Tibial nerve (tissue), 4 donors: ENCODE measurements at regions not wholly inside any gene's neighbourhood (a gene's known extent, or its start where the extent isn't known, plus 50 kb on each side); places are given as distances from the start of the nearest gene placed in this dataset.
"Not testable (repeated sequence)": the region's sequence is repeated elsewhere in the genome, so short reads cannot be mapped to it uniquely, and the experiment has no call there.

Source experiments
- DNase-seq, 2 donors: peaks; one replicate each; pipeline ENCODE4 v3.0.0-alpha.2; 2019; ENCODE audit warnings: low spot score in 2 of 2
- H3K27ac ChIP-seq, 4 donors: fragments of 200-600 bp; sonication (generic) in 3 of 4; one replicate each; pipeline ENCODE4 v1.5.1; 2017 to 2019; ENCODE audit warnings: mild to moderate bottlenecking in 1 of 4
- H3K27me3 ChIP-seq, 2 donors: fragments of 200-600 bp; sonication (generic) in 1 of 2; one replicate each; pipeline versions ENCODE4 v1.5.1 to v1.6.0; 2017 to 2019
- H3K36me3 ChIP-seq, 3 donors: fragments of 200-600 bp; sonication (generic); one replicate each; pipeline ENCODE4 v1.5.1; 2018 to 2019
- H3K4me1 ChIP-seq, 4 donors: fragments of 200-600 bp; sonication (generic) in 3 of 4; one replicate each; pipeline ENCODE4 v1.5.1; 2017 to 2019
- H3K4me3 ChIP-seq, 4 donors: fragments of 200-600 bp; sonication (generic) in 3 of 4; one replicate each; pipeline ENCODE4 v1.5.1; 2017 to 2019; ENCODE audit warnings: mild to moderate bottlenecking in 1 of 4, moderate library complexity in 1 of 4
- H3K9me3 ChIP-seq, 4 donors: fragments of 200-600 bp; sonication (generic) in 3 of 4; one replicate each; pipeline ENCODE4 v1.5.1; 2017 to 2019
- CTCF ChIP-seq, 5 experiments: fragments of 200-600 bp in 3 of 5; fragments of 450-650 bp in 2 of 5; sonication (generic) in 3 of 5; IDR thresholded peaks; one replicate each; pipeline ENCODE4 v1.5.1; 2016 to 2019; ENCODE audit warnings: antibody characterized with exemption in 5 of 5, mild to moderate bottlenecking in 3 of 5, moderate library complexity in 2 of 5
- EP300 ChIP-seq, 2 donors: sonication (generic); formaldehyde crosslinking; IDR thresholded peaks; one replicate each; pipeline ENCODE4 v1.6.1; 2017; ENCODE audit warnings: antibody characterized with exemption in 2 of 2, mild to moderate bottlenecking in 1 of 2
- POLR2A ChIP-seq, 2 donors: fragments of 450-650 bp; IDR thresholded peaks; one replicate each; pipeline ENCODE4 v1.6.1; 2017; ENCODE audit warnings: antibody characterized with exemption in 2 of 2, mild to moderate bottlenecking in 2 of 2, moderate library complexity in 2 of 2
- WGBS, 2 donors: methylation state at CpG; one replicate each; pipeline ENCODE4 v1.1.5; 2018; 5-methylcytosine and 5-hydroxymethylcytosine counted together

- Histone ChIP-seq H3K4me1 (no peaks in the 10 kb centered on the region), H3K27ac (no peak overlapping the region), H3K4me3 (no peak overlapping the region), H3K36me3 (no peaks in the 10 kb centered on the region), H3K27me3 (no peaks in the 10 kb centered on the region), H3K9me3 (peaks cover 0 to 18% (median 0%) of the 10 kb centered on the region in 4 donors)
- WGBS, 2 donors = 84 to 89% methylated on average over 5 of the region's 5 CpGs
- DNase-seq = no peak
- no peak for TF ChIP-seq POLR2A (IDR thresholded peaks at IDR 0.05)
- TF ChIP-seq CTCF (IDR thresholded peaks at IDR 0.05) = no peak
- TF ChIP-seq EP300 (IDR thresholded peaks at IDR 0.05) = no peak
Observed at GRCh38 chr14:37778135-37778943, 182.9 kb downstream of the TTC6 start.

- DNase-seq = no peak
- H3K9me3 ChIP-seq = peaks cover 0 to 18% (median 0%) of the 10 kb centered on the region in 4 donors
- no peaks in the 10 kb centered on the region for H3K4me1 ChIP-seq
- no peak overlapping the region for H3K27ac ChIP-seq
- H3K27me3 ChIP-seq = no peaks in the 10 kb centered on the region
- no peak overlapping the region for H3K4me3 ChIP-seq
- H3K36me3 ChIP-seq = no peaks in the 10 kb centered on the region
- TF ChIP-seq EP300 (IDR thresholded peaks at IDR 0.05) = no peak
- no peak for TF ChIP-seq CTCF (IDR thresholded peaks at IDR 0.05)
- no peak for TF ChIP-seq POLR2A (IDR thresholded peaks at IDR 0.05)
Observed at GRCh38 chr14:37779480-37779879, 184.1 kb downstream of the TTC6 start.

GRCh38 chr14:37780731-37781130 is 185.3 kb downstream of the TTC6 start:
- not testable (repeated sequence) for DNase-seq, H3K27me3 ChIP-seq, H3K4me3 ChIP-seq, H3K4me1 ChIP-seq, H3K27ac ChIP-seq, H3K36me3 ChIP-seq
- 92 to 94% methylated on average over 4 of the region's 4 CpGs for WGBS, 2 donors
- peaks cover 0 to 16% (median 0%) of the 10 kb centered on the region in 4 donors for H3K9me3 ChIP-seq

- DNase-seq, H3K27ac ChIP-seq, H3K4me1 ChIP-seq, H3K4me3 ChIP-seq, H3K27me3 ChIP-seq, H3K36me3 ChIP-seq: not testable (repeated sequence)
- H3K9me3 ChIP-seq = peaks cover 0 to 13% (median 0%) of the 10 kb centered on the region in 4 donors
- WGBS, 2 donors = 74 to 75% methylated on average over 3 of the region's 3 CpGs
Observed at GRCh38 chr14:37784203-37784826, 188.9 kb downstream of the TTC6 start.

- not testable (repeated sequence) for H3K36me3 ChIP-seq
- peaks cover 0 to 13% (median 0%) of the 10 kb centered on the region in 4 donors for H3K9me3 ChIP-seq
Observed at GRCh38 chr14:37784827-37785223, 189.4 kb downstream of the TTC6 start.

GRCh38 chr14:37785298-37785697 is 189.9 kb downstream of the TTC6 start:
- not testable (repeated sequence) for DNase-seq, H3K36me3 ChIP-seq, H3K27me3 ChIP-seq, H3K4me1 ChIP-seq, H3K4me3 ChIP-seq, H3K27ac ChIP-seq
- peaks cover 0 to 13% (median 0%) of the 10 kb centered on the region in 4 donors for H3K9me3 ChIP-seq
- WGBS, 2 donors = 89 to 90% methylated on average over 9 of the region's 9 CpGs

More at GRCh38 chr14:37784827-37785223, 189.4 kb downstream of the TTC6 start:
- H3K27ac ChIP-seq, H3K4me3 ChIP-seq, H3K27me3 ChIP-seq, H3K4me1 ChIP-seq, DNase-seq: not testable (repeated sequence)

- not testable (repeated sequence) for H3K4me3 ChIP-seq, H3K4me1 ChIP-seq, DNase-seq, H3K36me3 ChIP-seq, H3K27me3 ChIP-seq, H3K27ac ChIP-seq, H3K9me3 ChIP-seq
- WGBS, 2 donors = 85% methylated on average over 14 of the region's 14 CpGs
Observed at GRCh38 chr14:37786114-37786625, 190.7 kb downstream of the TTC6 start.
